ENCODE measurements at regions not wholly inside any gene's neighbourhood (a gene's known extent, or its start where the extent isn't known, plus 50 kb on each side); places are given as distances from the start of the nearest gene placed in this dataset.
"Not testable (repeated sequence)": the region's sequence is repeated elsewhere in the genome, so short reads cannot be mapped to it uniquely, and the experiment has no call there.

DNA sequence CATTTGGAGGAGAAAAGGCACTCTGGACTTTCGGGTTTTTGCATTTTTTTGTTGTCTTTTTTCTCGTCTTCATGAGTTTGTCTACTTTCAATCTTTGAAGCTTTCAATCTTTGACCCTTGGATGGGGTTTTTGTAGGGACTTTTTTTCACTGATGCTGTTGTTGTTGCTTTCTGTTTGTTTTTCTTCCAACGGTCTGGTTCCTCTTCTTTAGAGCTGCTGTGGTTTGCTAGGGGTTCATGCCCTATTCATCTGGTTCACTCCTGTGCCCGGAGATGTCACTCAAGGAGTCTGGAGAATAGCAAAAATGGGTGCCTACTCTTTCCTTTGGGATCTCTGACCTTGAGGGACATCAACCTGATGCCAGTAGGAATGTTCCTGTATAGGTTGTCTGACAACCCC lies 378.6 kb upstream of the TYRP1 start:
- no peak for TF ChIP-seq POLR2A (IDR thresholded peaks at IDR 0.05)
- TF ChIP-seq, protein P1, sequence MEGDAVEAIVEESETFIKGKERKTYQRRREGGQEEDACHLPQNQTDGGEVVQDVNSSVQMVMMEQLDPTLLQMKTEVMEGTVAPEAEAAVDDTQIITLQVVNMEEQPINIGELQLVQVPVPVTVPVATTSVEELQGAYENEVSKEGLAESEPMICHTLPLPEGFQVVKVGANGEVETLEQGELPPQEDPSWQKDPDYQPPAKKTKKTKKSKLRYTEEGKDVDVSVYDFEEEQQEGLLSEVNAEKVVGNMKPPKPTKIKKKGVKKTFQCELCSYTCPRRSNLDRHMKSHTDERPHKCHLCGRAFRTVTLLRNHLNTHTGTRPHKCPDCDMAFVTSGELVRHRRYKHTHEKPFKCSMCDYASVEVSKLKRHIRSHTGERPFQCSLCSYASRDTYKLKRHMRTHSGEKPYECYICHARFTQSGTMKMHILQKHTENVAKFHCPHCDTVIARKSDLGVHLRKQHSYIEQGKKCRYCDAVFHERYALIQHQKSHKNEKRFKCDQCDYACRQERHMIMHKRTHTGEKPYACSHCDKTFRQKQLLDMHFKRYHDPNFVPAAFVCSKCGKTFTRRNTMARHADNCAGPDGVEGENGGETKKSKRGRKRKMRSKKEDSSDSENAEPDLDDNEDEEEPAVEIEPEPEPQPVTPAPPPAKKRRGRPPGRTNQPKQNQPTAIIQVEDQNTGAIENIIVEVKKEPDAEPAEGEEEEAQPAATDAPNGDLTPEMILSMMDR (IDR thresholded peaks at IDR 0.05), result no peak
- no peaks in the 10 kb centered on the region for H3K36me3 ChIP-seq
- WGBS, 4 donors, result 70 to 76% (median 73%) methylated on average over 4 of the region's 4 CpGs
- peaks cover 0 to 26% (median 6%) of the 10 kb centered on the region in 12 donors for H3K9me3 ChIP-seq
- H3K27me3 ChIP-seq, result no peaks in the 10 kb centered on the region
- ATAC-seq (no peak), DNase-seq (no peak)
- H3K27ac ChIP-seq, result no peak overlapping the region
- intact Hi-C loops (cut with DNase I), result no loop called here
- H3K4me3 ChIP-seq, result no peak overlapping the region
- no peaks in the 10 kb centered on the region for H3K4me1 ChIP-seq

DNA sequence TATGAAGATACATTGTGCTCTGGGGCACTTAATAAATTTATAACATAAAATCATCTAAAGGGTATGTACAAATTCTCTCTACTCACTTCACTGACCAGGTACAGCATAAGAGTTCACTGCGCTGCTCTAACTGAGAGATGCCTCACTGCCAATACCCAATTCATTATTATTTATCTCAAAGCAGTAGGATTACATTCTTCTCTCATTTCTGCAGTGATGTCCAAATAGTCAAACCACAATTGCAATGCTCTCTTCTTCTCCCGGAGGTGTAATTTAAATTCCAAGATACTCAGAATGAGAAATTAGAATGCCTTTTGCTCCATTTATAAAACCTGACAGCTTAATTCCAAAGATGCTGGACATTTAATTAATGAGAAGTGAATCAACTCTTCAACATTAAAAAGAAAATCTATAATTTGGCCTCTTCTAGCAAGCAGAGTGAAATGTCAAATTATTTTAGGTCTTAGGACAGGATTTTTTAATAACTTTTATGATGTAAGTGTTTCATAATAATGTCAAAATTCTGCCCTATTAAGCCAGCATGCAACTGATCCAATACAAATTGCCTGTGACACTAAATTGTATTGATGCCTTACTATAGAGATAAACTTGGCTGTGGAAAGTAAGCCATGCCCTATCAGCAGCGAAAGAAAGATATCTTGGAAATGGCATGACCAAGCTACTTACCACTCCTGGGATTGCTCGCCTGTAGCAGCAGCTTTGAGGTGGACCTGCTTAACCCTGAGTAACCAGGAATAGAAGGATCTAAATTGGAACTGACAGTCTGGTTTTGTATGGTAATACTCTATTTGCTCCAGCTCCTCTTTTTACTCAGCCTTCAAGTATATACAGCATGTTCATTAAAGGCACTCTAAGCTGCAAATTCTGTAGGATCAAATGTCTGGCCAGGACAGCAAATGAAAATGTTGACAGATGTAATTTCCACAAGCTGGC lies 374.2 kb upstream of the TYRP1 start:
- ATAC-seq, result no peak
- 49 to 58% (median 51%) methylated on average over 4 of the region's 4 CpGs for WGBS, 4 donors
- Histone ChIP-seq H3K27me3 (no peaks in the 10 kb centered on the region), H3K36me3 (no peaks in the 10 kb centered on the region), H3K27ac (no peak overlapping the region), H3K9me3 (no peaks in the 10 kb centered on the region), H3K4me1 (no peaks in the 10 kb centered on the region), H3K4me3 (no peak overlapping the region)
- DNase-seq, result no peak
- TF ChIP-seq, protein P1 (IDR thresholded peaks at IDR 0.05), result no peak
- TF ChIP-seq POLR2A (IDR thresholded peaks at IDR 0.05), result no peak
- intact Hi-C loops (cut with DNase I), result no loop called here

DNA sequence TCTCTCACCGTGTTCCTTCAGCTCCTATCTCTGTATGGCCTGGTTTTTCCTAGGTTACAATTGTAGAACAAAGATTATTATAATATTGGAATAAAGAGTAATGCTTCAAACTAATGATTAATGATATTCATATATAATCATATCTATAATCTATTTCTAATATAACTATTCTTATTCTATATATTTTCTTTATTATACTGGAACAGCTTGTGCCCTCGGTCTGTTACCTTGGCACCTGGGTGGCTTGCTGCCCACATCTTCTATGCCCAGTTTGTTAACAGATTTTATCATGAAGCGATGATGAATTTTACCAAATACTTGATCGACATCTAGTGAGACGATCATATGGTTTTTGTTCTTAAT lies 363.6 kb upstream of the TYRP1 start:
- Histone ChIP-seq H3K9me3 (no peaks in the 10 kb centered on the region), H3K4me3 (no peak overlapping the region), H3K36me3 (no peaks in the 10 kb centered on the region), H3K4me1 (no peaks in the 10 kb centered on the region), H3K27me3 (no peaks in the 10 kb centered on the region), H3K27ac (no peak overlapping the region)
- 66 to 72% (median 67%) methylated on average over 5 of the region's 5 CpGs for WGBS, 4 donors
- ATAC-seq (no peak), DNase-seq (no peak)
- TF ChIP-seq POLR2A (IDR thresholded peaks at IDR 0.05), result no peak
- TF ChIP-seq, protein P1 (IDR thresholded peaks at IDR 0.05), result no peak
- intact Hi-C loops (cut with DNase I), result no loop called here

DNA sequence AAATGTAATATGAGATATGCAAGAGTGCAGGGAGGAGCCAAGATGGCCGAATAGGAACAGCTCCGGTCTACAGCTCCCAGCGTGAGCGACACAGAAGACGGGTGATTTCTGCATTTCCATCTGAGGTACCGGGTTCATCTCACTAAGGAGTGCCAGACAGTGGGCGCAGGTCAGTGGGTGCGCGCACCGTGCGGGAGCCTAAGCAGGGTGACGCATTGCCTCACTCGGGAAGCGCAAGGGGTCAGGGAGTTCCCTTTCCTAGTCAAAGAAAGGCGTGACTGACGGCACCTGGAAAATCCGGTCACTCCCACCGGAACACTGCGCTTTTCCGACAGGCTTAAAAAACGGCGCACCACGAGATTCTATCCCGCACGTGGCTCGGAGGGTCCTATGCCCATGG lies 359.2 kb upstream of the TYRP1 start:
- intact Hi-C loops (cut with DNase I), result loop anchor here in 1 of 10 donors (5.0 kb wide), 1 partner anchor 52 kb away; no protein-coding TSS in a partner anchor
- H3K4me3 ChIP-seq, DNase-seq, ATAC-seq, H3K27ac ChIP-seq, H3K36me3 ChIP-seq, H3K4me1 ChIP-seq, H3K9me3 ChIP-seq, H3K27me3 ChIP-seq: not testable (repeated sequence)
- WGBS, 4 donors, result 79 to 89% (median 81%) methylated on average over 19 to 26 of the region's 26 CpGs

Measured in heart left ventricle (tissue), 16 donors.